ENCODE measurements at regions not wholly inside any gene's neighbourhood (a gene's known extent, or its start where the extent isn't known, plus 50 kb on each side); places are given as distances from the start of the nearest gene placed in this dataset.
"Not testable (repeated sequence)": the region's sequence is repeated elsewhere in the genome, so short reads cannot be mapped to it uniquely, and the experiment has no call there.

GRCh38 chr10:57338823-57339558 lies 928.7 kb downstream of the IPMK start:
- DNase-seq (ENCODE audit: low read depth), result peak; percentile 64
- TF ChIP-seq CTCF (IDR thresholded peaks at IDR 0.05; ENCODE audit: low read length, missing control alignments), result peak; percentile 72
- no peak overlapping the region for H3K4me3 ChIP-seq (replicated peaks; ENCODE audit: low read depth, low read length)

GRCh38 chr10:57336865-57337264 lies 930.8 kb downstream of the IPMK start:
- no peak for DNase-seq (ENCODE audit: low read depth)
- TF ChIP-seq CTCF (IDR thresholded peaks at IDR 0.05; ENCODE audit: low read length, missing control alignments), result no peak
- H3K4me3 ChIP-seq (replicated peaks; ENCODE audit: low read depth, low read length), result no peak overlapping the region

GRCh38 chr10:57336341-57336740 lies 931.4 kb downstream of the IPMK start:
- TF ChIP-seq CTCF (IDR thresholded peaks at IDR 0.05; ENCODE audit: low read length, missing control alignments), result no peak
- H3K4me3 ChIP-seq (replicated peaks; ENCODE audit: low read depth, low read length), result no peak overlapping the region
- DNase-seq (ENCODE audit: low read depth), result no peak

GRCh38 chr10:57334523-57334922 lies 933.2 kb downstream of the IPMK start:
- DNase-seq (ENCODE audit: low read depth), result no peak
- TF ChIP-seq CTCF (IDR thresholded peaks at IDR 0.05; ENCODE audit: low read length, missing control alignments), result no peak
- no peak overlapping the region for H3K4me3 ChIP-seq (replicated peaks; ENCODE audit: low read depth, low read length)

- TF ChIP-seq CTCF (IDR thresholded peaks at IDR 0.05; ENCODE audit: low read length, missing control alignments), result no peak
- no peak overlapping the region for H3K4me3 ChIP-seq (replicated peaks; ENCODE audit: low read depth, low read length)
- DNase-seq (ENCODE audit: low read depth), result no peak
Observed at GRCh38 chr10:57333880-57334279, 933.8 kb downstream of the IPMK start.

GRCh38 chr10:57321400-57321854 lies 946.3 kb downstream of the IPMK start:
- not testable (repeated sequence) for DNase-seq (ENCODE audit: low read depth); H3K4me3 ChIP-seq (replicated peaks; ENCODE audit: low read depth, low read length)

GRCh38 chr10:57320416-57320815 lies 947.3 kb downstream of the IPMK start:
- no peak for DNase-seq (ENCODE audit: low read depth)
- TF ChIP-seq CTCF (IDR thresholded peaks at IDR 0.05; ENCODE audit: low read length, missing control alignments), result no peak
- no peak overlapping the region for H3K4me3 ChIP-seq (replicated peaks; ENCODE audit: low read depth, low read length)
